Amniotic stem cell (primary cell): ENCODE measurements at regions not wholly inside any gene's neighbourhood (a gene's known extent, or its start where the extent isn't known, plus 50 kb on each side); places are given as distances from the start of the nearest gene placed in this dataset.

Experiments
- DNase-seq: peaks from one replicate; lab custom pipeline; 2025; lab: John Stamatoyannopoulos, UW

DNA sequence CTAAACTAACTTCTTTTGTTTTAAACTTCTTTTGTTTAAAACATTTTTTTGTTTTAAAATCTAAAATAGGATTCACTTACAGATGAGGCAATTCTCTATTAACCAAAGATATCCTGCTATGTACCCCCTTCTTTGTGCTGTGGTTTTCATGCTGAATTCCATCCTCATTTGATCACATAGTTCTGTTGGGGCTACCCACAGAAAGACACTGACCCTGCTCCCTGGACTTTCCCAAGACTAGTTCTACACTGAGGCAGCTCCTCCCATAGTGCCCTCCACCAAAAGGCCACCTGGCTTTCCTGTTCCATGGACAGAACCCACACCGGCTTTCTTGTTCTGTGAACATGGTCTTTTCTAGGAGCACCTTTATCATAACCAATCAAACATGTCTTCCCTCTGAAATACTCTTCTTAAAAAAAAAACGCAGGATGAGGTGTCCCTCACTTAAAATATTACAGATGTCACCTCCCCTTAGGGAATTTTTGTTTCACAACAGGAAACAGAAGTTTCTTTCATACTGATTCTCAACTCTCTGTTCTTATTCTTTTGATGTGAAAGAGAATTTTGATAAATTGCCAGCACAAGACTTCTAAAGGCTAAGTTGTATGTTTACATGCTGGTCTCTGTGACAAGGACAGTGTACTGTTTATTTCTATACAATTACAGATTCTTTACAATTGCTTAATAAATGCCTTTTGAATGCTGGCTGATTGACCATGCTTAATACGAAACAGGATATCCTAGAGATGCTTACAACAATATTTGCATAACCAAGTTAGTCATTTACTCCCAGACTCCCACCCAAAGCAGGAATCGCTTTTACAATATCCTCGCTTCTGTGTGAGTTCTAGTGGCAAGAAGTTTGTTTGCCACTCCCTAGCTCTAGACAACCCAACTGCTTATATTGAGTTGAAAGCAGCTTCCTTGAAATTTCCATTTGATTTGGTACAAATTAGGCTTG, 300.4 kb downstream of the DTWD2 start:
- DNase-seq, result no peak

DNA sequence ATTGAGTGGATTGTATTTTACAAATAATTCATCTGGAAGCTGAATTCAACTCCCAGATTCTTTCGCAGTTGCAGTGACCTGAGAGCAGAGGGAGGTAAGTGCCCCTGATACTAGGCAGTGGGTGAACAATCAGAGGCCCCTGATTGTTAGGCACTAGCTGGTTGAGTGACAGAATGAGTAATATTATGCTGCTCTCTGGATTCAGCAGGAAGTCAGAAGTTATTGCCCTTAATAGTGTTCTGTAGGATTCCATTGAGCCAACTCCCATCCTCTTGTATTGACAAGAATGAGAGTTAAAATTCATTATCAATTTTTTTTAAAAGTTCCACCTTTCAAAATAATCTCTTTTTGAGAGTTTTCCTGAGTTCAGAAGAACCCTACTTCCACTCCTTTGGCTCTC, 301.2 kb downstream of the DTWD2 start:
- DNase-seq, result no peak

DNA sequence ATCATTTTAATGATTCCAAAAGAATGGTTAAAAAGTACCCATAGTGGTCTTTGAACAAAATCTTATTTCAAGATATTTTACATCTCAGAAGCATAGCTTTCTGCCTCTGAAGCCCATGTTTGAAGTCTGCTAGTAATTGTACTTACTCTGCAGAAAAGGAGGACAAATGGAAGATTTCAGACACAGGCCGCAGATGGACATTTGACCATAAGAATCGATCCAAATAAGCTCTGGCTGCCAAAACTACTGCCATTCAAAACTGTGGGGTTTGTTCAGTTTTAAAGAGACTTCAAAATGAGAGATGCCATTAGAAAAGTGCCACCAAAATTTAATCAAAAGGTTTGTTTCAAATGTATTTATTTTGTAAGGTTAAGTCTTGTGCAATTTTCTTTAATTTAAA, 306.7 kb downstream of the DTWD2 start:
- no peak for DNase-seq

DNA sequence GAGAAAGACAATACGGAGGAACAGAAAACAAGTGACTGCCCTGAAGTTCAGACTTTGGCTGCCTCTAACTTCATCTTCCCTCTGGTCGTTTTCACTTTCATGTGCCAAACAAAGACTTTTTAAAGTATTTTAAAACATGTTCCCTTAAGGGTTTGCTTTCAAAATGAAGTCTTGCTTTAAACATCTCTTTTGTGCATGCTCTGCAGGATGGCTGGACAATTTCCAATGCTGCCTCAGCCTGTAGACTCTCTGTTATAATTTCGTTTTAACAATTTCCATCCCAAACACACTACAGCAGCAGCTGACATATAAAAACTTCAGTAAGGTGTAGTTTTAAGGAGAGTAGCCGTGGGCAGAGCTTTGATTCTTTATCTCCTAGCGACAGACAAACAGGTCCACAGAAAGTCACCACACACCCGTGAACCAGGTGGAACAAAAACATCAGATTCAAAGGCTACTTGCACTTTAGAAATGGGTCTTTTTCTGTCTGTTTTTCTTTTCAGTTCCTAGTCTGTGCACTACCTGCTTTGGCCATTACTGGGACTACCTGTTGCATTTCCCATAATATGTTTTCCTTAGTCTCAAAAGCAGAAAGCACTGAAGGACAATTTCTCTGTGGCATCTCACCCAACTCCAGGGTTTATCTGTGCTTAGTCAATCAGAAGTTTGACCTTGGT, 308.9 kb downstream of the DTWD2 start:
- DNase-seq, result no peak

DNA sequence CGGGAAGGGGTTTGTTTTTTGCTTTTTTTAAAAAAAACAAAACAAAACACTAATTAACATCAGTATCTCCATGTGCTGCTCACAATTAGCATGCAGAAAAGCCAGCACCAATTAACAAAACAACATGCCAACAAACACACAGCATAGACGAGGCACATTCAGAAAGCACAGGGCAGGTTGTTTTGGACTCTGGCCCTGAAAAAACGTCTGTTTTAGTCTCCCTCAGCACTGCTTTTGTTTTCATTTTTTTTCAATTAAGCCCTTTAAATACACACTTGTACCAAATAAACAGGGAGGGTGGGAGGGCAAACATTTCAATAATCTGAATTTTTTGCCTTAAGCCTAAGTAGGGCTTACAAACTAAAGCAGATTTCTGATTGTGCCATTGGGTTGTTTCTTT, 309.6 kb downstream of the DTWD2 start:
- DNase-seq, result no peak

DNA sequence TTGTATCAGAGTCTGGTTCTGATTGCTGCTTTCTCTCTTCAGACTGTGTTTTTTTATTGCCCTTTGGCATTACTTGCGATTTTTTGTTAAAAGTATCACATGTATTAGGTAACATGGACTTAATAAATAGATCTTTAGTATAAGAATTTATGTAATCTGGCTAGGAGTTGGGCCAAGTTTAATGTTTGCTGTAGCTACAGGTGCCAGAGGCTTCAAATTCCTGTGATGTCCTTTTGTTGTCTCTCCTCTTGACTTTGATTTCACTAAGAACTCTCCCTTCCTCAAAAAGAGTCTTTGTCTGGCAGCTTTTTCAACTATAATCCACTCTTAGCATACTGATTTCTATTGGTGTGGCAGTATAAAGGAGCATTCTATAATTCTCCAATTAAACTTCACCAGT, 313.1 kb downstream of the DTWD2 start:
- DNase-seq, result no peak

DNA sequence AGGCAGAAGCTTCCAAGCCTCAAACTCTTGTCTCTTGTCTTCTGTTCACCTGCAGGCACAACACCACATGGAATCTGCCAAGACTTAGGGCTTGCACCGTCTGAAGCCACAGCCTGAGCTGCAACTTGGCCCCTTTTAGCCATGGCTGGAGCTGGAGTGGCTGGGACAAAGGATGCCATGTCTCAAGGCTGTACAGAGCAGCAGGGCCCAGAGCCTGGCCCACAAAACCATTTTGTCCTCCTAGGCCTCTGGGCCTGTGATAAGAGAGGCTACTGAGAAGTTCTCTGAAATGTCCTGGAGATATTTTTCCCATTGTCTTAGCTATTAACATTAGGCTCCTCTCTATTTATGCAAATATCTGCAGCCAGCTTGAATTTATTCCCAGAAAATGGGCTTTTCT, 330.8 kb downstream of the DTWD2 start:
- DNase-seq, result no peak

DNA sequence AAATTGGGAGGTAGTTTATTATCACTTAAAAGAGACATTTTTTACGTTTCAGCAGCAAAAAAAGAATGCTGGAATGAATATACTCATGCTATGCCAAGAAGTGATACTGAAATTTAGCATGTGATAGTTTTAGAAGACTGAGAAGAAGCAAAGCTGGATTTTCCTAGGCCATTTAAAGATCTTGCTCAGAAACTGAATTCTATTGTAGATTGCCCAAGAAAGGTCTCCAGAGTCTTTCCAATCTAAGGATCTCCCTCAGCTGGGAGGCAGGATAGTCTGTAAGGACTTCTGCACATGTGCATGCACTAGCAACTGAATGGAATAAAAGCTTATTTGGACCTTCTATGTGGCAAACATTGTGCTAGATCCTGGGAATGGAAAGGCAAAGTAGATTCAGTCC, 334.5 kb downstream of the DTWD2 start:
- no peak for DNase-seq

DNA sequence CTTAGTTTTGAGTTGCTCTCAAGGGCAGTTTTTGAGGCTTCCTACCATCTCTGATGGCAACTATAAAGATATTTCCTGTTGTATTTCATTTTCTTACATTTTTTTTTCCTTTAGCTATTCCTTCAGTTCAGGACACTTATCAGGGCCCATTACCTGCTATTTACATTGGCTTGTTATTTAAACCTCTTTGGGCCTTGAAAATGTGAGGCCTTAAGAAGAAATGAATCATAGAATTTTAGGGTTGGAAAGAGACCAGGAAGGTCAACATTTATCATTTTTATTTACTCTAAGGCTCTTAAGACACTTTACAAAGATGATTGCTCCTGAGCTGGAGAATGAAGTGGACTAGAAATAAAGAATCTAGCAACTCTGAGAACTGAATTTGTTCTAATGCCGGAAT, 335.2 kb downstream of the DTWD2 start:
- DNase-seq, result no peak

DNA sequence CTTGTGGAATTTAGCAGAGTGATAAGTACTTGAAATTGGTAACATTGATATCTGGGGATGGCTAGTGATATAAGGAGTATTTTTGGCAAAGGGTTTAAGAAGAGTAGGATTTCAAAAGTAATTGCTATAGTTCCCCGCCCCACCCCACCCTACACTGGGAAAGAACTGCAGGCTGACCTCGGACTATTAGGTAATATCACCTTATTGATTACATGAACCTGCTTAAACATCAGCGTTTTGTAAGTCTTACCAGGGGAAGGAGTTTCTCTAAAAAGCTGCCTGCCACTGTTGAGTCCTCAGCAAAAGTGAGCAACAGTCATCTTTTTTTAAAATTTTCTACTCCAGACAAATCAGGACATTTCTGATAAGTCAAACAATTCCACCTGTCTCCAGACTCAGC, 337.3 kb downstream of the DTWD2 start:
- no peak for DNase-seq

DNA sequence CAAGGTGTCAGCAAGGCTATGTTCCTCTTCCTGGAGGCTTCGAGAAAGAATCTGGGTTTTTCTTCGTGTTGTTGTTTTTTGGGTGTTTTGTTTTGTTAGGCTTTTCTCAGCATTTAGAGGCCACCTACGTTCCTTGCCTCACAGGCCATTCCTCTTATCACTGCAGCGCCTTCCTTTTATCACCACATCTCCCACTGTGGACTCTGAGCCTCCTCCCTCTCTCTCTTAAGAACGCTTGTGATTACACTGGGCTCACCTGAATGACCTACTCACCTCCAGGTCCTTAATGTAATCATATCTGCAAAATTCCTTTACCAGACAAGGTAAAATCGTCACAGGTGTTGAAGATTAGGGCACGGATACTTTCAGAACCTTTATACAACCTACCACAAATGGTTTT, 340.8 kb downstream of the DTWD2 start:
- no peak for DNase-seq

DNA sequence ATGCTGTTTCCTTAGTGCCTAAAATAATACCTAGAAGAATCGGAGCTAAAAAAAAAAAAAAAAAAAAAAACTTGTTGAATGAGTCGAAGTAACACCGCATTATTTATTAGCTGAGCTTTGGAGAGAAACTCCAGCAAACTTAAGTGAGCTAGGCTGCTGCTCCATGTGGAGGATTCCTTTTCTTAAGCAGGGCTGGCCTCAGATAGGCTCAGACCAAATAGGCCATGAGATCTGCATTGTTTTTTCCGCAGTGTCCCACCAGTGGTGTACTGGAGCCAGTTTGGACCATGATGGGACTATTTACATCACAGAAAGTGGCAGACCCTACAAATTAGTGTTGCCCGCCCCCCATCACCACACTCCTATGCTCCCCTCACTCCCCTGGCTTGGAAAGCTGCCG, 341.4 kb downstream of the DTWD2 start:
- DNase-seq, result no peak

DNA sequence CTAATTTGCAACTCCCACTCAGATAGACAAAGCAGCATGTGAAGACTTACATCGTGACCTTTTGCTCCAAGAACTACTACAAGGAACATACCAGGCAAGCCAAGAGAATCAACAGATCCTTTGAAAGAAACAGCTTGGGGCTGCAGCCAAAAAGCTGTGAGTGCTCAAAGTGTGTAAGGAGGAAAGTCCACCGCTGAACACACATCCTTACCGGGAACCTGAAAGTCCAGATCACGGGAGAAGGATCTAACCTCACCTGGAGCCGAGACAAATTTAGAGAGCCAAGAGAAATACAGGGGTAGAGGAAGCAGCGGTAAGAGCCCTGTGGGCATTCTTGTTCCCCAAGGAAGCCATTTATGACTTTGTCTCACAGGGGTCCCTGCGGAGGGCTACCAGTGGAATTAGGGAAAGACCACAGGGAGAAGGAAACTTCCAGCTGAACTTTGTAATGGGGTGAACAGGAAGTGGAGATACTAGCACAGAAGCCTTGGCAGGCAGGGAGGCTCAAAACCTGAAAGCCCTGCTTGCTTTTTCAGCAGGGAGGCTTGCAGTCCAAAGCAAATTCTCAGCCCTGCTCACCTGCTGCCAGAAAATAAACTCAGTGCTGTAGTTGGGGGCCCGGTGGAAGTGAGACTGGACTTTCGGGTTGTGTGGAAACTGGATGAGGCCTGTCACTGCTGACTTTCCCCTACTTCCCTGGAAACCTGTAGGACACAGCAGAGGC, 350.2 kb downstream of the DTWD2 start:
- DNase-seq, result no peak

DNA sequence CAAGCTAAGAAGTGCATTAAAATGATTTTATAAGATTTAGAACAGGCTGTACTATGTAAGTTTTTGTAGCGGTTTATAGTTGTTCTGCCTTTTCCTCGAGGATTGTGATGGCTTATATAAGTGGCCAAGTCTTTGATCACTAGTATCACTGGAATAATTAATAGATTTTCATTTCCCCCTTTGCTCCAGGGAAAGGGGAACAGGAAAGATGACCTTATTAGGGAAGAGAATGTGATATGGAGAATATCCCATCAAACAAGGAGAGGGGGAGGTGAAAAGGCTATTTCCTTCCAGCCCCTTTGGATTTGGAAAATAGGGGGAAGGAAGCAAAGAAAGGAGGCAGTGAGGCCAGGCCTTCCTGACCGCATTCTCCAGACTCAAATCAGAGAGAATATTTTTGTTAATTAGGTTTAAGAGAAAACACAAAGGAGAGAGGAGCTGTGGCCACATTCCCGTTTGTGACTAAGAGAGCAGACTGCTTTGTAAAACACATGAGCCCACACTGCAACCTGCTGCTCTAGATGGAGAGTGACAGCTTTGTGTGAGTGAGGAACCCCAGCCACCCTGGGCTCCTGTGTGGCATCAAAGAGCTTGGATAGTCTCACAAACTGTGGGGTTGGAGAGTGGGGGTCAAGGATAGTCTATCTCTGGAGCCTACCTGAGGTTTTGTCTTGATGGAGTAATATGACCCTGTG, 359.5 kb downstream of the DTWD2 start:
- DNase-seq, result no peak

DNA sequence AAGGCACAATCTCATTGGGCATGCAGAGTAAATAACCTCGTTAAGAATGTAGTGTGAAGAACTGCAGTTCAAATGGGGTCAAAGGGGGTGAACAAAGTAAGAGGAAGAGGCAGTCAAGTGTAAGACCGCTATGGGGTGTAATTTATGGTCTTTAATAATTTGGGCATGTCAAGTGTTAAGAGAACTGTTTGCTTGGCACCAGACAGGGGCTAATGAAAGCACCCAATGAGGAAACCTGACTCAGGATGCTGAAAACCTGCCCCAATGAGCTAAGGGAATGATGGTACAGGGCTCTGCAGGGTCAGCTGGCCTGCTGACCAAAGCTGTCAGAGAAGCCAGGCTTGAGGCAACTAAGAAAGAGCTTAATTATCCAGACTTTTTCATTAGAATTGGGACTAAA, 368.1 kb downstream of the DTWD2 start:
- no peak for DNase-seq

DNA sequence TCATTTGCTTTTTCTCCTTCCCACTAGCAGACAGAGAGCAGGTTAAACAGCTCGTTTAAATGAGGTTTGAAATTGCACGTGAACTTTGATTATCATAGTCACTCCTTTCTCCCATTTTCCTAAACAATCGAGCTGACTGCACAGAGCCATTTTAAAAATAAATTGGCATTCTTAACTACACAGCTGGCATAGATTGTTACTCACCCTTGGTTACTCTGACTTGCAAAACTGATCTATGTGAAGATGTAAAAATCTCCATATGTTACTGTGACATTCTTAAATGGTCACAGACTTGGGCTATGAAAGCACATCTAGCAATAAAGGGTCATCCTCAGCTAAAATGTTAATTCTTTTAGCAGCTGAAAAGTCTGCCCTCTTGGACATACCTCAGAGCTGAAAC, 368.5 kb downstream of the DTWD2 start:
- DNase-seq, result no peak

DNA sequence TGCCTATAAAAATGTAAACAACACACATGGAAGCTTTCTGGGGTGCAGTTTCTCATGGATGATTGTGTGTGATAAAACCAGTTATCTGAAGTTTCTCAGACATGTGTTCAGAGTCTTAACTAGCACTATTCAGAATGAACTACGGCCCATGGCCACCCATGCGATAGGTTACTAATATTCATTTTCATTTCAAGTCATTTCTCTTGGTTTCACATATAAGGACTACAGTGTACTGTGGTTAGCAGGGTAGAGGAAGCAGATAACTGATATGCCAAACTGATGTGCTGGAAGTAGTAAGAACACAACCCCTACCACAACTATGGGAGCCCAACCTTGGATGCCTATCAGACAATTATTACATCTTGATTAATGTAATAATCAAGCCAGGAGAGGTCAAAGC, 372.1 kb downstream of the DTWD2 start:
- no peak for DNase-seq

DNA sequence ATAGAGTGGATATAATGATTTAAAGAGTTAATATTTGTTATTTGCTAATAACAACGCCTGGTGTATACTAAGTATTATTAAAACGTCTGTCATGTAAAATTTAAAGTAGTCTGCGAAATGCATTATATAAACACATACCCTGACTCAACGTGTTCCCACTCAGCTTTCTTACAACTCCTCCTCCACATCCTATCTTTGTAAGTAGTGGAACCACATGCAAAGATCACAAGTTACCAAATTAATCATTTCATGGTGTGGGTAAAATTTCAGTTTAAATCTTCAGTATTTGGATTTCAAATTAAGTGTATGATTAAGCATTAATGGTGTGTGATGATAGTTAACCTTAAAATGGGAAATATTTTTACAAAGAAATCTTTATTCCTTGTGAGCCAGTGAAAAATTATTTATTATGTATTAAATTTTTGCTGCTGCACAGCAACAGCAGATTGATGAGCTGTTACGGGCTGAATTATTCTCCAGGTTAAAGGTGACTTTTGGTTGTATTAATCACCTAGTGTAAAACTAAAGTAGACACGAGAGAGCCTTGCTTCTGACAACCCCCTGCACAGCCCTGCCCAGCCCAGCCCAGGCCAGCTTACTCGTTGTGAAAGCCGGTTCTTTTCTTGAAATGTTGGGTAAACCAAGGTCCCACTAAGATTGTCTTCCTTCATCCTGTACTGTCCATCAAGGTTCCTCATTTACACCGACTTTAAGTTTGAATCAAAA, 373.5 kb downstream of the DTWD2 start:
- no peak for DNase-seq

DNA sequence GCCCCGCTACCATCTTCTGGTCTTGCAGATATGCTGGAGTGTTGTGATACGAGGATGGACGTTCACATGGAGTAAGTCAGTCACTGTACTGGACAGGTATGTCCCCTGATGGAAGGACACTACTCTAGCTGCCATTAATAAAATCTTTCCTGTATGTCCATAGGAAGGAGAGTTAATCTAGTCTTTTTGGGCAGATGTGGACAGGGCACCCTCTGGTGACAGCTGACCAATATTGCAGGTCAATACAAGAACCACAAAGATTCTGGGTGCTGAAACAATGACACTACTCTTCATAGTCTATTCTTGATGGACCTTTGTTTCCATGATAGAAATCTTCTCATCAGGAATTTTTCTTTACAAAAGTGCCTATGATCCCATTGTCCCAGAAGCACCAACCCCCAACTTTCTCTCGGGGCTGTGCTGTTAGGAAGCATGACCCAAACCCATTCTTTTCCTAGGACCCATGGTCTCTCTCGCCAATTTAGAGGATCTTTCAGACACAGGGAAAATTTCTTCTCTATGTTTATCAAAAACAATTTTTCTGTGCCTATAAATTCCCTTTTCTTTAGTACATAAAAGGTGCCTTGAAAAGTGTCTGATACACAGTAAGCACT, 376.9 kb downstream of the DTWD2 start:
- no peak for DNase-seq

DNA sequence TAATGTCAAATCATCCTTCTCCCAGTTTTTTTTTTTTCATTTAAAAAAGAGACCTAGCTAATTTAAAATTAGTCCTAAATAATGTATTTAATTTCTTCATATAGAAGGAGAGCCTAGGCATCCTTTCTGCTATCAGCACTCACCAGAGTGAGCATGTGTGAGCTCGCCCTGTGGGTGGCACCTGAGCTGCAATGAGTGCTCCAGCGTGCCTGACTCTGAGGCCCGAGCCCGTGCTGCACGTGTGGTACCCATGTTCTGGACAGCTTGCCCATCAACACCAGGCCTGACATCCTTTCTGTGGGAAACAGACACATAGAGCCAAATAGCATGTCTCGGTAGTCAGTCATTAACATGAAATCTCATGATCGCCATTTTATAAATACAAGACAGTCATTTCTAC, 381.4 kb downstream of the DTWD2 start:
- no peak for DNase-seq

DNA sequence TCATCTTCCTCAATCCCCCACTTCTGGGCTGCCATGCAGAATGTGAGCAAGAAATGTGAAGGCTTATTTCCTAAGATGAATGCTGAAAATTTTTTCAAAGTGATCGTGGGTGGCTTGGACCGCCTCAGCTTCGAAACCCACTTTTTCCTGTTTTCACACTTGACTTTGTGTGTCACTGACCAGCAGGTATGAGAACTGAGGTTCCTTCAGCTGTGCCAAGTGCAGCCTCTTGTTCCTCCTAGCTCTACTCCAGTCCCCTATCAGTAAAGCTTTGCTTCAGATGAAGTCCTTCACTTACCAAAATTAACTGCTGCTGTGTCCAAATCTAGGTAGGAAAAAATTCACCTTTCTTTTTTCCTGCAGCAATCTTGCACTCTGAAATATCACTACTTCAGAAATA, 382.6 kb downstream of the DTWD2 start:
- DNase-seq, result no peak
